H1 (cell line): ENCODE measurements at regions not wholly inside any gene's neighbourhood (a gene's known extent, or its start where the extent isn't known, plus 50 kb on each side); places are given as distances from the start of the nearest gene placed in this dataset.

Experiments used
- CTCF ChIA-PET: fragments of 300-600 bp; sonication (Branson Sonifier 250); formaldehyde crosslinking; loops from one replicate; lab custom pipeline; 2021; ENCODE audit not compliant: partially characterized antibody; lab: Charles Lee
- POLR2A ChIA-PET: fragments of 300-600 bp; sonication (Branson Sonifier 250); formaldehyde crosslinking; loops from one replicate; lab custom pipeline; 2021; ENCODE audit warnings: inconsistent platforms; ENCODE audit not compliant: partially characterized antibody; lab: Charles Lee
- DNase-seq, 2 experiments: peaks; one replicate each; pipeline versions ENCODE4 v3.0.0 to v3.0.0-alpha.2; 2010 to 2022; ENCODE audit warnings: low spot score in 2 of 2, low read depth in 1 of 2, mixed read lengths in 1 of 2
- FAIRE-seq: peaks from 2 replicates; lab custom pipeline; 2011; peaks lifted over from hg19 to GRCh38; lab: Jason Lieb, UNC
- H2AFZ ChIP-seq: 2 replicates; pipeline ENCODE4 v1.8.1; 2012; ENCODE audit warnings: low read length, inconsistent platforms
- H2AK5ac ChIP-seq: 2 replicates; pipeline ENCODE4 v1.6.1; 2013; ENCODE audit warnings: low read depth, low read length
- H2BK120ac ChIP-seq: replicated peaks from 2 replicates; pipeline ENCODE3; 2013; ENCODE audit warnings: low read depth, low read length, inconsistent platforms
- H2BK12ac ChIP-seq: 2 replicates; pipeline ENCODE4 v1.6.1; 2013; ENCODE audit warnings: low read depth, low read length
- H2BK15ac ChIP-seq: 2 replicates; pipeline ENCODE4 v1.6.1; 2013; ENCODE audit warnings: low read length
- H2BK20ac ChIP-seq: 2 replicates; pipeline ENCODE4 v1.6.1; 2013; ENCODE audit warnings: low read length
- H2BK5ac ChIP-seq: 2 replicates; pipeline ENCODE4 v1.6.1; 2013; ENCODE audit warnings: low read depth, low read length
- H3K14ac ChIP-seq: 2 replicates; pipeline ENCODE4 v1.6.1; 2013; ENCODE audit warnings: inconsistent platforms; ENCODE audit not compliant: insufficient read length
- H3K18ac ChIP-seq: 2 replicates; pipeline ENCODE4 v1.6.1; 2013; ENCODE audit warnings: low read length; ENCODE audit errors: extremely low read depth
- H3K23ac ChIP-seq: 2 replicates; pipeline ENCODE4 v1.6.1; 2013; ENCODE audit warnings: inconsistent platforms; ENCODE audit not compliant: insufficient read length
- H3K23me2 ChIP-seq: 2 replicates; pipeline ENCODE4 v1.6.1; 2013; ENCODE audit warnings: low read depth, low read length
- H3K27ac ChIP-seq: 2 replicates; pipeline ENCODE4 v1.6.1; 2011; ENCODE audit warnings: low read depth, low read length, inconsistent platforms
- H3K27me3 ChIP-seq, 4 experiments: replicated peaks in 1 of 4; 1 replicate in 1 of 4; 2 replicates in 3 of 4; pipeline versions ENCODE4 v1.6.1 to v1.8.1; 2011 to 2013; ENCODE audit warnings: low read length in 3 of 4, mild to moderate bottlenecking in 3 of 4, inconsistent platforms in 2 of 4, mixed read lengths in 2 of 4, moderate library complexity in 1 of 4; ENCODE audit not compliant: control insufficient read depth in 3 of 4, insufficient read depth in 3 of 4; ENCODE audit errors: extremely low read depth in 1 of 4
- H3K36me3 ChIP-seq, 4 experiments: 2 replicates each; pipeline versions ENCODE4 v1.6.1 to v1.8.1; 2011 to 2013; ENCODE audit warnings: mild to moderate bottlenecking in 4 of 4, low read length in 3 of 4, moderate library complexity in 2 of 4, control low read depth in 1 of 4, inconsistent platforms in 1 of 4; ENCODE audit not compliant: insufficient read depth in 4 of 4, control insufficient read depth in 2 of 4
- H3K4ac ChIP-seq: replicated peaks from 2 replicates; pipeline ENCODE3; 2013; ENCODE audit warnings: low read length, low read depth, mixed read lengths, inconsistent platforms; ENCODE audit not compliant: insufficient read length
- H3K4me1 ChIP-seq, 4 experiments: replicated peaks in 1 of 4; 1 replicate in 1 of 4; 2 replicates in 3 of 4; pipeline versions ENCODE4 v1.6.1 to v1.8.1; 2011 to 2013; ENCODE audit warnings: low read length in 3 of 4, inconsistent platforms in 2 of 4, mixed read lengths in 1 of 4; ENCODE audit not compliant: insufficient read depth in 4 of 4, control insufficient read depth in 3 of 4
- H3K4me2 ChIP-seq, 2 experiments: 2 replicates each; pipeline versions ENCODE4 v1.6.1 to v1.8.1; 2011 to 2013; ENCODE audit warnings: low read depth in 2 of 2, low read length in 2 of 2, control low read depth in 1 of 2, inconsistent platforms in 1 of 2, mild to moderate bottlenecking in 1 of 2; ENCODE audit not compliant: insufficient read depth in 1 of 2
- H3K4me3 ChIP-seq, 4 experiments: fragments of 200-600, 300-600 bp in 1 of 4; sonication (generic), shearing (Covaris generic), sonication (Bioruptor Twin) in 1 of 4; 2 replicates each; pipeline versions ENCODE4 v1.5.1 to v1.8.1; 2011 to 2016; ENCODE audit warnings: low read length in 4 of 4, low read depth in 3 of 4, control low read depth in 2 of 4, inconsistent platforms in 2 of 4, mild to moderate bottlenecking in 2 of 4, mixed read lengths in 1 of 4, moderate library complexity in 1 of 4; ENCODE audit not compliant: insufficient read depth in 2 of 4; ENCODE audit errors: extremely low read depth in 1 of 4
- H3K56ac ChIP-seq: replicated peaks from 2 replicates; pipeline ENCODE3; 2013; ENCODE audit warnings: low read depth, mild to moderate bottlenecking, mixed read lengths, low read length, inconsistent platforms; ENCODE audit not compliant: insufficient read length
- H3K79me1 ChIP-seq: 2 replicates; pipeline ENCODE4 v1.6.1; 2013; ENCODE audit warnings: low read depth, low read length, control low read depth
- H3K79me2 ChIP-seq, 2 experiments: 2 replicates each; pipeline versions ENCODE4 v1.6.1 to v1.8.1; 2012 to 2013; ENCODE audit warnings: low read length in 2 of 2, mild to moderate bottlenecking in 2 of 2, inconsistent platforms in 1 of 2; ENCODE audit not compliant: insufficient read depth in 2 of 2, control insufficient read depth in 1 of 2
- H3K9ac ChIP-seq, 4 experiments: replicated peaks in 1 of 4; 1 replicate in 1 of 4; 2 replicates in 3 of 4; pipeline versions ENCODE4 v1.6.1 to v1.8.1; 2011 to 2013; ENCODE audit warnings: low read depth in 3 of 4, low read length in 3 of 4, control low read depth in 2 of 4, mild to moderate bottlenecking in 2 of 4, moderate library complexity in 2 of 4, inconsistent platforms in 1 of 4; ENCODE audit errors: extremely low read depth in 1 of 4
- H3K9me3 ChIP-seq, 2 experiments: 2 replicates each; pipeline versions ENCODE4 v1.6.1 to v1.8.1; 2012 to 2013; ENCODE audit warnings: mild to moderate bottlenecking in 2 of 2, moderate library complexity in 2 of 2, control low read depth in 1 of 2, inconsistent platforms in 1 of 2, low read depth in 1 of 2, low read length in 1 of 2, mixed read lengths in 1 of 2; ENCODE audit not compliant: insufficient read depth in 2 of 2
- H4K20me1 ChIP-seq, 2 experiments: replicated peaks in 1 of 2; 2 replicates each; pipeline versions ENCODE3 to v1.8.1; 2011 to 2013; ENCODE audit warnings: inconsistent platforms in 2 of 2, low read length in 2 of 2, mild to moderate bottlenecking in 1 of 2; ENCODE audit not compliant: insufficient read depth in 2 of 2, control insufficient read depth in 1 of 2
- H4K5ac ChIP-seq: 2 replicates; pipeline ENCODE4 v1.6.1; 2013; ENCODE audit warnings: low read length, low read depth, mixed read lengths, inconsistent platforms; ENCODE audit not compliant: insufficient read length
- H4K8ac ChIP-seq: 2 replicates; pipeline ENCODE4 v1.8.0; 2013; ENCODE audit warnings: mild to moderate bottlenecking, moderate library complexity, low read length, inconsistent platforms; ENCODE audit not compliant: insufficient read depth; ENCODE audit errors: extremely low read depth
- H4K91ac ChIP-seq: replicated peaks from 2 replicates; pipeline ENCODE3; 2013; ENCODE audit warnings: low read length, mixed read lengths, inconsistent platforms; ENCODE audit not compliant: insufficient read length
- ATF2 ChIP-seq: IDR thresholded peaks from 2 replicates; pipeline ENCODE4 v1.6.1; 2012; ENCODE audit warnings: low read length, inconsistent platforms
- BRCA1 ChIP-seq: IDR thresholded peaks from 2 replicates; pipeline ENCODE4 v1.6.1; 2012; ENCODE audit warnings: low read depth, low read length, improper control_type of control experiment
- EZH2 ChIP-seq: fragments of 200-600 bp; sonication (generic); IDR thresholded peaks from 2 replicates; pipeline ENCODE4 v1.7.1; 2012; ENCODE audit warnings: low read depth, mild to moderate bottlenecking, moderate library complexity, low read length, inconsistent platforms; ENCODE audit not compliant: severe bottlenecking
- KDM5A ChIP-seq: fragments of 200-600 bp; IDR thresholded peaks from 2 replicates; pipeline ENCODE4 v1.7.1; 2012; ENCODE audit warnings: mild to moderate bottlenecking, low read length, inconsistent platforms, mixed read lengths
- MAFK ChIP-seq: IDR thresholded peaks from 2 replicates; pipeline ENCODE4 v1.6.1; 2012; ENCODE audit warnings: low read depth, mild to moderate bottlenecking, improper control_type of control experiment, low read length
- NRF1 ChIP-seq: IDR thresholded peaks from 2 replicates; pipeline ENCODE4 v1.6.1; 2011; ENCODE audit warnings: mild to moderate bottlenecking, low read depth, low read length, improper control_type of control experiment
- PHF8 ChIP-seq: fragments of 200-600 bp; sonication (generic); conservative IDR thresholded peaks from 2 replicates; pipeline ENCODE4 v1.7.1; 2012; ENCODE audit warnings: low read depth, mild to moderate bottlenecking, inconsistent platforms, low read length, moderate library complexity
- RBBP5 ChIP-seq: IDR thresholded peaks from 2 replicates; pipeline ENCODE4 v1.7.1; 2012; ENCODE audit warnings: low read depth, mild to moderate bottlenecking, inconsistent platforms, low read length, moderate library complexity, borderline replicate concordance
- SIN3A ChIP-seq, 2 experiments: IDR thresholded peaks in 1 of 2; conservative IDR thresholded peaks in 1 of 2; 2 replicates each; pipeline ENCODE4 v1.6.1; 2011 to 2012; ENCODE audit warnings: low read length in 2 of 2, improper control_type of control experiment in 1 of 2, low read depth in 1 of 2, mild to moderate bottlenecking in 1 of 2
- SP1 ChIP-seq: IDR thresholded peaks from 2 replicates; pipeline ENCODE4 v1.6.1; 2011; ENCODE audit warnings: low read depth, low read length
- SP4 ChIP-seq: IDR thresholded peaks from 2 replicates; pipeline ENCODE4 v1.6.1; 2012; ENCODE audit warnings: low read length, inconsistent platforms
- SUZ12 ChIP-seq: fragments of 200-600 bp; sonication (generic); IDR thresholded peaks from 2 replicates; pipeline ENCODE4 v1.6.1; 2012; ENCODE audit warnings: mild to moderate bottlenecking, inconsistent platforms, low read length, moderate library complexity, mixed read lengths
- WGBS, 2 experiments: shearing (Covaris generic) in 1 of 2; methylation state at CpG; one replicate each; pipeline versions ENCODE4 v1.1.6 to v1.1.7; 2013 to 2015; ENCODE audit warnings: low lambda C conversion rate in 2 of 2, mixed read lengths in 2 of 2, inconsistent platforms in 1 of 2, low coverage in 1 of 2, missing lambda C conversion rate in 1 of 2; ENCODE audit not compliant: insufficient replicate concordance in 2 of 2, insufficient coverage in 1 of 2, insufficient read length in 1 of 2; ENCODE audit errors: extremely low coverage in 1 of 2, missing lambda C conversion rate in 1 of 2; 5-methylcytosine and 5-hydroxymethylcytosine counted together

GRCh38 chr10:129038522-129038921 lies 428.5 kb upstream of the MGMT start:
- ChIA-PET POLR2A (no interaction called here), CTCF (interaction anchor here (1.1 kb wide), 1 partner anchor 237 kb away, joined by 4 read pairs; no protein-coding TSS in a partner anchor)
- Histone ChIP-seq H3K4me1 (peaks cover 0 to 3% (median 0%) of the 10 kb centered on the region in 4 experiments; a peak in 4 of 7 replicates), H3K23me2 (0 out of 2 replicates have a peak, but pooled peaks cover 2% of the 10 kb centered on the region), H3K18ac (no peak overlapping the region), H3K9ac (no peak overlapping the region), H2AK5ac (no peak overlapping the region), H2BK120ac (no peak overlapping the region), H2AFZ (no peak overlapping the region), H3K79me2 (no peaks in the 10 kb centered on the region), H3K79me1 (no peaks in the 10 kb centered on the region), H3K4me3 (no peak overlapping the region), H4K20me1 (no peaks in the 10 kb centered on the region), H3K14ac (no peak overlapping the region), H3K4ac (no peak overlapping the region), H3K9me3 (no peaks in the 10 kb centered on the region), H3K23ac (no peak overlapping the region), H2BK15ac (no peak overlapping the region), H2BK20ac (no peak overlapping the region), H3K36me3 (no peaks in the 10 kb centered on the region), H3K27ac (no peak overlapping the region), H4K8ac (no peak overlapping the region), H3K4me2 (no peak overlapping the region), H2BK5ac (no peak overlapping the region), H4K91ac (no peak overlapping the region), H3K27me3 (no peaks in the 10 kb centered on the region), H2BK12ac (no peak overlapping the region)
- FAIRE-seq (no peak), DNase-seq (no peak)
- WGBS, 2 experiments, result 93% methylated on average over 4 of the region's 4 CpGs; no CpG with 5 or more reads in 1 of the 2 experiments
- TF ChIP-seq SP4 (no peak), NRF1 (no peak), PHF8 (no peak), BRCA1 (no peak), SP1 (no peak), SIN3A (conservative IDR thresholded peaks at IDR 0.05 in 1 of 2, IDR thresholded peaks at IDR 0.05 in 1 of 2; ENCODE audit: low read depth in 1 of 2, low read length in 2 of 2) (no peak), MAFK (no peak), KDM5A (no peak), EZH2 (no peak), ATF2 (no peak), SUZ12 (no peak), RBBP5 (no peak)
- TF ChIP-seq, all 59 proteins: peak for 0
- Histone ChIP-seq H4K5ac (no peak overlapping the region), H3K56ac (no peak overlapping the region)
